IPS DF 6.9 (cell line): ENCODE measurements at regions not wholly inside any gene's neighbourhood (a gene's known extent, or its start where the extent isn't known, plus 50 kb on each side); places are given as distances from the start of the nearest gene placed in this dataset.

Experiments
- DNase-seq: peaks from one replicate; pipeline ENCODE4 v3.0.0-alpha.2; 2013; ENCODE audit warnings: low read depth, low spot score
- H3K27ac ChIP-seq: one replicate; pipeline ENCODE4 v1.5.1; 2013; ENCODE audit warnings: low read length, control low read depth
- H3K27me3 ChIP-seq: 2 replicates; pipeline ENCODE4 v1.6.1; 2013; ENCODE audit warnings: mild to moderate bottlenecking, low read length; ENCODE audit not compliant: control insufficient read depth, insufficient read depth
- H3K36me3 ChIP-seq: 2 replicates; pipeline ENCODE4 v1.6.1; 2013; ENCODE audit warnings: low read length; ENCODE audit not compliant: control insufficient read depth, insufficient read depth
- H3K4me1 ChIP-seq: 2 replicates; pipeline ENCODE4 v1.6.1; 2013; ENCODE audit warnings: low read length; ENCODE audit not compliant: control insufficient read depth, insufficient read depth
- H3K4me3 ChIP-seq: 2 replicates; pipeline ENCODE4 v1.5.1; 2013; ENCODE audit warnings: mild to moderate bottlenecking, low read length
- H3K9me3 ChIP-seq: 2 replicates; pipeline ENCODE4 v1.6.1; 2013; ENCODE audit warnings: low read length, inconsistent platforms; ENCODE audit not compliant: control insufficient read depth, insufficient read depth
- WGBS: extraction: QIAGEN DNeasy Blood & Tissue Kit; methylation state at CpG from one replicate; pipeline ENCODE4 v1.1.7; 2013; ENCODE audit warnings: mixed read lengths, missing lambda C conversion rate; ENCODE audit not compliant: insufficient read length, insufficient coverage; 5-methylcytosine and 5-hydroxymethylcytosine counted together

GRCh38 chr9:26695298-26695622, 197.3 kb downstream of the CAAP1 start:
- Histone ChIP-seq H3K27me3 (no peaks in the 10 kb centered on the region), H3K4me1 (no peaks in the 10 kb centered on the region), H3K36me3 (no peaks in the 10 kb centered on the region), H3K27ac (no peak overlapping the region), H3K9me3 (no peaks in the 10 kb centered on the region), H3K4me3 (no peak overlapping the region)
- no CpG with 5 or more reads among the region's 1 CpG for WGBS
- DNase-seq, result no peak

- no peak overlapping the region for H3K27ac ChIP-seq
- no peaks in the 10 kb centered on the region for H3K9me3 ChIP-seq
- no peaks in the 10 kb centered on the region for H3K27me3 ChIP-seq
- WGBS, result no CpG with 5 or more reads among the region's 5 CpGs
- DNase-seq, result no peak
- H3K4me1 ChIP-seq, result no peaks in the 10 kb centered on the region
- no peak overlapping the region for H3K4me3 ChIP-seq
- no peaks in the 10 kb centered on the region for H3K36me3 ChIP-seq
Measured at GRCh38 chr9:26694381-26695297, 198.0 kb downstream of the CAAP1 start.

GRCh38 chr9:26689041-26689440, 203.6 kb downstream of the CAAP1 start:
- H3K36me3 ChIP-seq, result no peaks in the 10 kb centered on the region
- peaks cover 4% of the 10 kb centered on the region; the same call in 1 of the 2 replicates for H3K4me1 ChIP-seq
- no peaks in the 10 kb centered on the region for H3K27me3 ChIP-seq
- DNase-seq, result no peak
- no peak overlapping the region for H3K27ac ChIP-seq
- no CpG with 5 or more reads among the region's 6 CpGs for WGBS
- no peaks in the 10 kb centered on the region for H3K9me3 ChIP-seq
- H3K4me3 ChIP-seq, result no peak overlapping the region

GRCh38 chr9:26687421-26687820, 205.2 kb downstream of the CAAP1 start:
- Histone ChIP-seq H3K9me3 (no peaks in the 10 kb centered on the region), H3K4me1 (peaks cover 4% of the 10 kb centered on the region; the same call in 1 of the 2 replicates), H3K27ac (no peak overlapping the region), H3K36me3 (no peaks in the 10 kb centered on the region), H3K4me3 (no peak overlapping the region), H3K27me3 (no peaks in the 10 kb centered on the region)
- no CpG with 5 or more reads among the region's 2 CpGs for WGBS
- no peak for DNase-seq

- no peak overlapping the region for H3K27ac ChIP-seq
- no peak for DNase-seq
- no CpG with 5 or more reads among the region's 2 CpGs for WGBS
Measured at GRCh38 chr9:26685818-26686217, 206.8 kb downstream of the CAAP1 start.

GRCh38 chr9:26684029-26684428, 208.6 kb downstream of the CAAP1 start:
- H3K27me3 ChIP-seq, result no peaks in the 10 kb centered on the region
- no peak overlapping the region for H3K27ac ChIP-seq
- no peak for DNase-seq
- H3K4me1 ChIP-seq, result peaks cover 4% of the 10 kb centered on the region; the same call in 1 of the 2 replicates
- WGBS, result no CpG with 5 or more reads among the region's 4 CpGs
- no peak overlapping the region for H3K4me3 ChIP-seq
- H3K9me3 ChIP-seq, result no peaks in the 10 kb centered on the region
- H3K36me3 ChIP-seq, result no peaks in the 10 kb centered on the region

More at GRCh38 chr9:26685818-26686217, 206.8 kb downstream of the CAAP1 start:
- Histone ChIP-seq H3K4me1 (peaks cover 4% of the 10 kb centered on the region; the same call in 1 of the 2 replicates), H3K9me3 (no peaks in the 10 kb centered on the region), H3K36me3 (no peaks in the 10 kb centered on the region), H3K27me3 (no peaks in the 10 kb centered on the region), H3K4me3 (no peak overlapping the region)

GRCh38 chr9:26682796-26683496, 209.7 kb downstream of the CAAP1 start:
- Histone ChIP-seq H3K36me3 (no peaks in the 10 kb centered on the region), H3K27ac (no peak overlapping the region), H3K27me3 (no peaks in the 10 kb centered on the region), H3K4me1 (peaks cover 4% of the 10 kb centered on the region; the same call in 1 of the 2 replicates), H3K4me3 (no peak overlapping the region), H3K9me3 (no peaks in the 10 kb centered on the region)
- WGBS, result no CpG with 5 or more reads among the region's 4 CpGs
- no peak for DNase-seq

- Histone ChIP-seq H3K36me3 (no peaks in the 10 kb centered on the region), H3K4me3 (no peak overlapping the region), H3K4me1 (peaks cover 1% of the 10 kb centered on the region; the same call in 1 of the 2 replicates), H3K27me3 (no peaks in the 10 kb centered on the region), H3K27ac (no peak overlapping the region), H3K9me3 (no peaks in the 10 kb centered on the region)
- WGBS, result no CpG with 5 or more reads among the region's 4 CpGs
- no peak for DNase-seq
Measured at GRCh38 chr9:26682041-26682440, 210.6 kb downstream of the CAAP1 start.

GRCh38 chr9:26677965-26678706, 214.5 kb downstream of the CAAP1 start:
- H3K9me3 ChIP-seq, result no peaks in the 10 kb centered on the region

GRCh38 chr9:26675035-26675434, 217.6 kb downstream of the CAAP1 start:
- H3K4me1 ChIP-seq, result peaks cover 1% of the 10 kb centered on the region; the same call in 1 of the 2 replicates
- no peak overlapping the region for H3K27ac ChIP-seq
- H3K4me3 ChIP-seq, result no peak overlapping the region
- H3K9me3 ChIP-seq, result no peaks in the 10 kb centered on the region
- WGBS, result no CpG with 5 or more reads among the region's 3 CpGs
- H3K36me3 ChIP-seq, result no peaks in the 10 kb centered on the region
- DNase-seq, result no peak
- no peaks in the 10 kb centered on the region for H3K27me3 ChIP-seq

More at GRCh38 chr9:26677965-26678706, 214.5 kb downstream of the CAAP1 start:
- no peak overlapping the region for H3K27ac ChIP-seq
- H3K4me1 ChIP-seq, result peaks cover 1% of the 10 kb centered on the region; the same call in 1 of the 2 replicates
- DNase-seq, result no peak
- no peaks in the 10 kb centered on the region for H3K27me3 ChIP-seq
- no CpG with 5 or more reads among the region's 4 CpGs for WGBS
- no peak overlapping the region for H3K4me3 ChIP-seq
- H3K36me3 ChIP-seq, result no peaks in the 10 kb centered on the region
